Panc1 (cell line): ENCODE measurements at regions not wholly inside any gene's neighbourhood (a gene's known extent, or its start where the extent isn't known, plus 50 kb on each side); places are given as distances from the start of the nearest gene placed in this dataset.

Experiments
- ATAC-seq: fragments of 200-7000 bp; cut with Tn5 transposase; 2 replicates; pipeline ENCODE4 v1.9.1; 2020; ENCODE audit warnings: mild to moderate bottlenecking, moderate library complexity
- BruUV-seq: library from RNA; stranded (reverse); fragments of 400-500 nt; replicated peaks from 2 replicates; lab custom pipeline; 2021; lab: Mats Ljungman, UMichigan
- CTCF ChIA-PET: fragments of 300-600 bp; sonication (Branson Sonifier 250); formaldehyde crosslinking; loops from one replicate; lab custom pipeline; 2022; ENCODE audit warnings: antibody characterized with exemption; lab: Charles Lee
- POLR2A ChIA-PET: fragments of 300-600 bp; sonication (Branson Sonifier 250); formaldehyde crosslinking; loops from one replicate; lab custom pipeline; 2022; ENCODE audit warnings: antibody characterized with exemption; lab: Charles Lee
- DNase-seq: peaks from one replicate; pipeline ENCODE4 v3.0.0-alpha.2; 2010; ENCODE audit warnings: low read depth, low spot score
- H3K27ac ChIP-seq: 2 replicates; pipeline ENCODE4 v1.5.1; 2011; ENCODE audit warnings: mild to moderate bottlenecking, low read length, inconsistent platforms
- H3K27me3 ChIP-seq: fragments of 200-500 bp; sonication (Bioruptor generic); 2 replicates; pipeline ENCODE4 v1.6.0; 2014; ENCODE audit warnings: low read length, inconsistent platforms; ENCODE audit not compliant: control insufficient read depth, insufficient read depth
- H3K36me3 ChIP-seq: fragments of 200-500 bp; sonication (Bioruptor generic); 2 replicates; pipeline ENCODE4 v1.5.1; 2014; ENCODE audit warnings: inconsistent platforms, mild to moderate bottlenecking, low read length, moderate library complexity; ENCODE audit not compliant: control insufficient read depth, insufficient read depth
- H3K4me1 ChIP-seq: 2 replicates; pipeline ENCODE4 v1.5.1; 2011; ENCODE audit warnings: inconsistent platforms, mild to moderate bottlenecking, low read length, moderate library complexity; ENCODE audit not compliant: control insufficient read depth, insufficient read depth
- H3K4me3 ChIP-seq, 2 experiments: 2 replicates each; pipeline ENCODE4 v1.5.1; 2011 to 2012; ENCODE audit warnings: low read depth in 2 of 2, low read length in 2 of 2, mild to moderate bottlenecking in 2 of 2, inconsistent platforms in 1 of 2, moderate library complexity in 1 of 2
- H3K9me3 ChIP-seq: fragments of 200-500 bp; sonication (Bioruptor generic); 2 replicates; pipeline ENCODE4 v1.5.1; 2014; ENCODE audit warnings: low read depth, mild to moderate bottlenecking, inconsistent platforms, low read length, moderate library complexity; ENCODE audit not compliant: control insufficient read depth, insufficient read depth
- POLR2AphosphoS5 ChIP-seq: IDR thresholded peaks from 2 replicates; pipeline ENCODE4 v1.6.1; 2012; ENCODE audit warnings: mild to moderate bottlenecking, low read depth, low read length, moderate library complexity
- REST ChIP-seq, 2 experiments: IDR thresholded peaks; 2 replicates each; pipeline ENCODE4 v1.6.1; 2011 to 2012; ENCODE audit warnings: low read depth in 2 of 2, control low read depth in 1 of 2, low read length in 1 of 2, mild to moderate bottlenecking in 1 of 2, moderate library complexity in 1 of 2; ENCODE audit not compliant: insufficient read depth in 1 of 2
- SIN3A ChIP-seq: IDR thresholded peaks from 2 replicates; pipeline ENCODE4 v1.6.1; 2012; ENCODE audit warnings: low read depth, mild to moderate bottlenecking, low read length, moderate library complexity, borderline replicate concordance; ENCODE audit not compliant: insufficient read depth
- TCF7L2 ChIP-seq: IDR thresholded peaks from 2 replicates; pipeline ENCODE4 v1.6.1; 2011; ENCODE audit warnings: mild to moderate bottlenecking, low read depth, low read length, inconsistent platforms
- in situ Hi-C: cut with HindIII; loops from 2 replicates; pipeline ENCODE4 v1.10.0; 2016; ENCODE audit warnings: low sequenced_read_pairs, low pct_unique_long_range_greater_than_20kb
- intact Hi-C: fragments of 100-400 bp; cut with micrococcal nuclease; formaldehyde crosslinking; loops from one replicate; pipeline ENCODE4 v1.10.0; 2022; ENCODE audit not compliant: unreplicated experiment
- TF ChIP-seq, protein P1 (sequence below): fragments of 450-650 bp; IDR thresholded peaks from 2 replicates; pipeline ENCODE4 v1.5.1; 2017; ENCODE audit warnings: mild to moderate bottlenecking

DNA sequence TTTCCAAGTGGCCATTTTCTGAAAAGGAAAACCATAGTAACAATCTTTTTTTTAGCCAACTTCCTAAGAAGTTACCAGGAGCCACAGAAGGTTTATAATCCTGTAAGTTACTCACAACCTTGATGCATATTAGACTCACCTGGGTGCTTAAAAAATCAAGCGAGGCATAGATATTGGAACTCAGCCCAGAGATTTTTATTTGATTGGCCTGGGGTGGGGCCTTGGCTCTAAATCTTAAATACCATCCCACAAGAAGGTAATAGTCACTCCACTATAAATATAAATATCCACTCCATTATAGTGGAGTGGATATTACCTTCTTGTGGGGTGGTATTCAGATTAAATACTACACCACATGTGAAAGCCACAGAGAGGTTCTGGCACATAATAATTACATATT, 429.6 kb downstream of the RFC3 start:
- no peaks in the 10 kb centered on the region for H3K9me3 ChIP-seq
- in situ Hi-C loops, result no loop called here
- ChIA-PET CTCF (no interaction called here), POLR2A (no interaction called here)
- no peak overlapping the region for H3K4me3 ChIP-seq
- DNase-seq (no peak), ATAC-seq (no peak)
- no peaks in the 10 kb centered on the region for H3K27me3 ChIP-seq
- no TSS peak for BruUV-seq
- no peak overlapping the region for H3K27ac ChIP-seq
- intact Hi-C loops, result no loop called here
- no peaks in the 10 kb centered on the region for H3K4me1 ChIP-seq
- no peaks in the 10 kb centered on the region for H3K36me3 ChIP-seq
- TF ChIP-seq TCF7L2, result no peak
- no peak for TF ChIP-seq REST (IDR thresholded peaks at IDR 0.05; ENCODE audit: insufficient read depth in 1 of 2, low read depth in 2 of 2, low read length in 1 of 2)
- no peak for TF ChIP-seq POLR2AphosphoS5
- no peak for TF ChIP-seq SIN3A
- TF ChIP-seq, protein P1, sequence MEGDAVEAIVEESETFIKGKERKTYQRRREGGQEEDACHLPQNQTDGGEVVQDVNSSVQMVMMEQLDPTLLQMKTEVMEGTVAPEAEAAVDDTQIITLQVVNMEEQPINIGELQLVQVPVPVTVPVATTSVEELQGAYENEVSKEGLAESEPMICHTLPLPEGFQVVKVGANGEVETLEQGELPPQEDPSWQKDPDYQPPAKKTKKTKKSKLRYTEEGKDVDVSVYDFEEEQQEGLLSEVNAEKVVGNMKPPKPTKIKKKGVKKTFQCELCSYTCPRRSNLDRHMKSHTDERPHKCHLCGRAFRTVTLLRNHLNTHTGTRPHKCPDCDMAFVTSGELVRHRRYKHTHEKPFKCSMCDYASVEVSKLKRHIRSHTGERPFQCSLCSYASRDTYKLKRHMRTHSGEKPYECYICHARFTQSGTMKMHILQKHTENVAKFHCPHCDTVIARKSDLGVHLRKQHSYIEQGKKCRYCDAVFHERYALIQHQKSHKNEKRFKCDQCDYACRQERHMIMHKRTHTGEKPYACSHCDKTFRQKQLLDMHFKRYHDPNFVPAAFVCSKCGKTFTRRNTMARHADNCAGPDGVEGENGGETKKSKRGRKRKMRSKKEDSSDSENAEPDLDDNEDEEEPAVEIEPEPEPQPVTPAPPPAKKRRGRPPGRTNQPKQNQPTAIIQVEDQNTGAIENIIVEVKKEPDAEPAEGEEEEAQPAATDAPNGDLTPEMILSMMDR, result no peak

DNA sequence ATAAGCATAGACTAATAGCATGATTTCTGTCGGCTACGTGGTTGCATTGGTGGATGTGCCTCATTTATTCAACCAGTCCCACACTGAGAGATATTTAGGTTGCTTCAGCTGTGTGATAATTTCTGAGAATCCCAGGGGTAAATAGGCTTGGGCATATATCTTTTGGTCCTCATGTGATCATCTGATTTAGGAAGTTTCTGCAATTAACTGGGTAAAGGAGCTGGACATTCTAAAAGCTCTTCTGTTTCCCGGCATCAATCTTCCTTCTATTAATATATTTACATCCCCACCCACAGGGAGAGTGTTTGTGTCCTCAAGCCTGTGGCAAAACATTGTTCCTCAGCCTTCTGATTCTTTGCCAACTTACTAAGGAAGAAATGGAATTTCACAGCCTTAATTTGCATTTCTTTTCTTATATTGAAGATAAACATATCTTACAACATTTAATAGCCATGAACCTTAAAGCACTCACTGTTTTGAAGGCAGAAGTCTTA, 431.6 kb downstream of the RFC3 start:
- Histone ChIP-seq H3K4me3 (no peak overlapping the region), H3K4me1 (no peaks in the 10 kb centered on the region), H3K27ac (no peak overlapping the region), H3K27me3 (no peaks in the 10 kb centered on the region), H3K36me3 (no peaks in the 10 kb centered on the region), H3K9me3 (no peaks in the 10 kb centered on the region; the same call in 1 of the 2 replicates)
- POLR2A ChIA-PET, result no interaction called here
- BruUV-seq, result no TSS peak
- no peak for ATAC-seq
- TF ChIP-seq TCF7L2 (no peak), REST (IDR thresholded peaks at IDR 0.05; ENCODE audit: insufficient read depth in 1 of 2, low read depth in 2 of 2, low read length in 1 of 2) (no peak)
- TF ChIP-seq, protein P1, result no peak
- CTCF ChIA-PET, result no interaction called here
- intact Hi-C loops, result no loop called here
- DNase-seq, result no peak
- in situ Hi-C loops, result no loop called here
